Kidney (tissue), 13 donors: ENCODE measurements at regions not wholly inside any gene's neighbourhood (a gene's known extent, or its start where the extent isn't known, plus 50 kb on each side); places are given as distances from the start of the nearest gene placed in this dataset.

Experiments used
- DNase-seq, 5 donors: peaks; one replicate each; pipeline ENCODE4 v3.0.0-alpha.2; 2013 to 2020
- FAIRE-seq: peaks from 2 replicates; lab custom pipeline; 2012; peaks lifted over from hg19 to GRCh38; lab: Jason Lieb, UNC
- H3K27ac ChIP-seq, 2 donors: one replicate each; pipeline ENCODE4 v1.7.0; 2013; ENCODE audit warnings: low read depth in 2 of 2, low read length in 2 of 2, inconsistent platforms in 1 of 2
- H3K27me3 ChIP-seq: one replicate; pipeline ENCODE4 v1.7.1; 2013; ENCODE audit warnings: low read length, inconsistent platforms; ENCODE audit not compliant: control insufficient read depth, insufficient read depth
- H3K36me3 ChIP-seq, 3 donors: one replicate each; pipeline versions ENCODE4 v1.7.0 to v1.7.1; 2013; ENCODE audit warnings: low read length in 3 of 3, control low read depth in 1 of 3, inconsistent platforms in 1 of 3; ENCODE audit not compliant: insufficient read depth in 3 of 3, control insufficient read depth in 2 of 3
- H3K4me1 ChIP-seq, 3 donors: one replicate each; pipeline versions ENCODE4 v1.7.0 to v1.7.1; 2013; ENCODE audit warnings: low read length in 3 of 3, inconsistent platforms in 1 of 3, low read depth in 1 of 3; ENCODE audit not compliant: control insufficient read depth in 2 of 3, insufficient read depth in 2 of 3
- H3K4me3 ChIP-seq, 3 donors: one replicate each; pipeline versions ENCODE4 v1.7.0 to v1.8.1; 2013; ENCODE audit warnings: low read length in 3 of 3, control low read depth in 1 of 3, inconsistent platforms in 1 of 3
- H3K9ac ChIP-seq, 3 donors: one replicate each; pipeline versions ENCODE4 v1.7.0 to v1.7.1; 2013; ENCODE audit warnings: low read length in 3 of 3, control low read depth in 1 of 3, inconsistent platforms in 1 of 3
- H3K9me3 ChIP-seq, 3 donors: one replicate each; pipeline versions ENCODE4 v1.7.0 to v1.7.1; 2013; ENCODE audit warnings: low read length in 3 of 3, control low read depth in 1 of 3, inconsistent platforms in 1 of 3; ENCODE audit not compliant: control insufficient read depth in 2 of 3, insufficient read depth in 1 of 3
- intact Hi-C: fragments of 100-400 bp; cut with DNase I; formaldehyde crosslinking; loops from one replicate; pipeline ENCODE4 v1.11.1; 2022
- TF ChIP-seq, protein P1 (sequence below): IDR thresholded peaks from 3 replicates; pipeline ENCODE4 v1.5.1; 2012; ENCODE audit warnings: mild to moderate bottlenecking, moderate library complexity, borderline replicate concordance; ENCODE audit not compliant: insufficient read depth; ENCODE audit errors: extremely low read depth
- donor health status: control.
- donor health status: control.
- donor health status: control.
- donor health status: control.
- donor health status: control.
- donor health status: DM: yes; HTN: yes; CAD: no.
- donor health status: Normal renal cell carcinoma (clear cell type).

DNA sequence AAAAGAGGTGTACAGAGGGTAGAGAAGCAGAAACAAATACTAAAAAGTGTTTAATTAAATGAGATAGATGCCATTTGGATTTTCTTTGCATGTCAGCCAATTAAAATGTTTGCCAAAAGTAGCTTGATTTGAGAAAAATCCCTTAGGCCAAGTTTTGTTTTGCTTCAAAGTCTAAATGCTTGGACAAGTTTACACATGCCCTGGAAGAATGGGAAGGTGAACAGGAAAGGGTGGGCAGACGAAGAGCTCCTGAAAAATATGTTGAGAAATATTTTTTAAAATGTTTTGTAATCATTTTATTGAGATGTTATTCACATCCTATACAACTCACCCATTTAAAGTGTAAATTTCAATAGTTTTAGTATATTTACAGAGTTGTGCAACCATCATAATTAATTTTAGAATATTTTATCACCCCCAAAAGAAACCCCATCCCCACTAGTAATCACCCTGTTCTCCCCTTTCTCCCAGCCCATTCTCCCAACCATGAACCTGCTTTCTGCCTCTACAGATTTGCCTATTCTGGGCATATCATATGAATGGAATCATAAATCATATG is 98.5 kb upstream of the ANK3 start:
- TF ChIP-seq, protein P1, sequence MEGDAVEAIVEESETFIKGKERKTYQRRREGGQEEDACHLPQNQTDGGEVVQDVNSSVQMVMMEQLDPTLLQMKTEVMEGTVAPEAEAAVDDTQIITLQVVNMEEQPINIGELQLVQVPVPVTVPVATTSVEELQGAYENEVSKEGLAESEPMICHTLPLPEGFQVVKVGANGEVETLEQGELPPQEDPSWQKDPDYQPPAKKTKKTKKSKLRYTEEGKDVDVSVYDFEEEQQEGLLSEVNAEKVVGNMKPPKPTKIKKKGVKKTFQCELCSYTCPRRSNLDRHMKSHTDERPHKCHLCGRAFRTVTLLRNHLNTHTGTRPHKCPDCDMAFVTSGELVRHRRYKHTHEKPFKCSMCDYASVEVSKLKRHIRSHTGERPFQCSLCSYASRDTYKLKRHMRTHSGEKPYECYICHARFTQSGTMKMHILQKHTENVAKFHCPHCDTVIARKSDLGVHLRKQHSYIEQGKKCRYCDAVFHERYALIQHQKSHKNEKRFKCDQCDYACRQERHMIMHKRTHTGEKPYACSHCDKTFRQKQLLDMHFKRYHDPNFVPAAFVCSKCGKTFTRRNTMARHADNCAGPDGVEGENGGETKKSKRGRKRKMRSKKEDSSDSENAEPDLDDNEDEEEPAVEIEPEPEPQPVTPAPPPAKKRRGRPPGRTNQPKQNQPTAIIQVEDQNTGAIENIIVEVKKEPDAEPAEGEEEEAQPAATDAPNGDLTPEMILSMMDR = no peak
- Histone ChIP-seq H3K9ac (no peak overlapping the region), H3K4me1 (peaks cover 0 to 3% (median 0%) of the 10 kb centered on the region in 3 donors), H3K27ac (no peak overlapping the region), H3K9me3 (peaks cover 0 to 4% (median 0%) of the 10 kb centered on the region in 3 donors), H3K4me3 (no peak overlapping the region), H3K27me3 (no peaks in the 10 kb centered on the region), H3K36me3 (no peaks in the 10 kb centered on the region)
- DNase-seq (no peak), FAIRE-seq (no peak)
- intact Hi-C loops = no loop called here

DNA sequence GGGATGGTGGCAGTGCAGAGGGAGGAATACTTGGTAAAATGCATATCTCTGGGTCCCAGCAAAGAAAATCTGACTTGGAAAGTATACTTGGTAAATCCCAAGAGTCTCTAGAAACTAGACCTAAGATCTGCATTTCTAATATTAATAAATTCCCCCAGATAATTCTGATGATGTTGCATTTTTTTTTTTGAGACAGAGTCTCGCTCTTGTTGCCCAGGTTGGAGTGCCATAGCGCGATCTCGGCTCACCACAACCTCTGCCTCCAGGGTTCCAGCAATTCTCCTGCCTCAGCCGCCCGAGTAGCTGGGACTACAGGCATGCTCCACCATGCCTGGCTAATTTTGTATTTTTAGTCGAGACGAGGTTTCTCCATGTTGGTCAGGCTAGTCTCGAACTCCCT is 97.9 kb upstream of the ANK3 start:
- no peaks in the 10 kb centered on the region for H3K36me3 ChIP-seq
- H3K9me3 ChIP-seq = peaks cover 0 to 4% (median 0%) of the 10 kb centered on the region in 3 donors
- no peak overlapping the region for H3K27ac ChIP-seq
- FAIRE-seq = no peak
- H3K27me3 ChIP-seq = no peaks in the 10 kb centered on the region
- peaks cover 0 to 3% (median 0%) of the 10 kb centered on the region in 3 donors for H3K4me1 ChIP-seq
- H3K4me3 ChIP-seq = no peak overlapping the region
- intact Hi-C loops = no loop called here
- DNase-seq = no peak
- TF ChIP-seq, protein P1 = no peak
- H3K9ac ChIP-seq = no peak overlapping the region

DNA sequence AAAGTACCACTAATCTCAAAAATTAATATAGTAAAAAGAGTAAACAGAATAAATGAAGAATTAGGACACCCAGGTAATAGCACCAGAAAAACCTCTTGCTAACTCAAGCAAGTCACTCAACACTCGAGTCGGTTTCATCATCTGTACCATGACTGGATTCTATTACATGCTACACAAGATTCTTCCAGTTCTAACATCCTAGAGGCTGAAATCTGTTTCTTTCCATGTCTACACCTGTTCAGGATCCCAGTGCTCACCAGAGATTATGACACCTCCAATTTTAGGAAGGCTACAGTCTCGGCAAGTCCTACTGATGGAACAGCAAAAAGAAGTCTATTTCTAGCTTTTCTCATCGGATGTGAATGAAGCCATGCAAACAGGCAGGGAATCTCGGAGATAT is 95.3 kb upstream of the ANK3 start:
- Histone ChIP-seq H3K27me3 (no peaks in the 10 kb centered on the region), H3K4me1 (peaks cover 0 to 2% (median 0%) of the 10 kb centered on the region in 3 donors), H3K4me3 (no peak overlapping the region), H3K9ac (no peak overlapping the region), H3K9me3 (no peaks in the 10 kb centered on the region), H3K36me3 (no peaks in the 10 kb centered on the region), H3K27ac (no peak overlapping the region)
- DNase-seq (no peak), FAIRE-seq (no peak)
- TF ChIP-seq, protein P1 = no peak
- intact Hi-C loops = no loop called here
